ENCODE measurements at regions not wholly inside any gene's neighbourhood (a gene's known extent, or its start where the extent isn't known, plus 50 kb on each side); places are given as distances from the start of the nearest gene placed in this dataset.
"Not testable (repeated sequence)": the region's sequence is repeated elsewhere in the genome, so short reads cannot be mapped to it uniquely, and the experiment has no call there.

DNA sequence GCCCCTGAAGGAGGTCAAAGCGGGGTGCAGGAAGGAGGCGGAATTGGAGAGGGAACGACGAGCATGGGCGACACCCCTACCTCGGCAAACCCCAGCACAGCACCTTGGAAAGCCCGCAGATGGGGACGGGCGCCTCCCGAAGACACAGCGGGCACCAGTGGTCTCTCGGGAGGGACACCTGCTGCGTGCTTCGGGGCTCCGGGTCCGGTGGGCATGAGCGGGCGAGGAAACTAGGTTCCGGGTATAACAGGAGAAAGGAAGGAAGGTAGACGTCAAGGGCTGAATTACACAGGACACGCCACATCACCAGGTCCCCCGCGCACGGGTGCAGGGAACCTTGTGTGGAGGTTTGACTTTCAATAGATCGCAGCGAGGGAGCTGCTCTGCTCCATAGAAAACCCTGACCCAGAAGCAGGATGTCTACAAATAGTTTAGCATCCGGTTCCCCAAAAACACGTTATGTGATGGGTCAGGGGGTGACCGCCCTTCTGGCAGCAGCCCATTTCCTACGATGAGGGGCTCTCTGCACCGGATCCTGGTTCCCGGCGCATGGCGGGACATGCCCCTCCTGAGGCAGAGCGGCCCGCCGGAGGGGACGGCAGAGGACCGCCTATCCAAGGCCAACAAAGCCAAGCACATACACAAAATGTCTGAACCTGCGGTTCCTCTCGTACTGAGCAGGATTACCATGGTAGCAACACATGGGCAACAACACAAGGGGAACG, 196.9 kb downstream of the ALG10 start:
- Histone ChIP-seq H3K79me2 (ENCODE audit: insufficient read depth, low read length) (no peaks in the 10 kb centered on the region), H2AFZ (ENCODE audit: low read depth, low read length, severe bottlenecking) (no peak overlapping the region), H3K27ac (ENCODE audit: low read depth, low read length) (no peak overlapping the region), H3K9me2 (replicated peaks; ENCODE audit: insufficient read depth, low read length) (no peaks in the 10 kb centered on the region), H3K27me3 (ENCODE audit: low read length) (no peaks in the 10 kb centered on the region), H4K20me1 (ENCODE audit: low read depth, low read length) (no peaks in the 10 kb centered on the region), H3K9ac (ENCODE audit: low read length) (no peak overlapping the region), H3K36me3 (ENCODE audit: low read length) (no peaks in the 10 kb centered on the region), H3K4me2 (ENCODE audit: low read depth, low read length, poor library complexity, severe bottlenecking) (no peak overlapping the region), H3K4me3 (ENCODE audit: insufficient read depth, low read length, poor library complexity, severe bottlenecking) (no peak overlapping the region), H3K9me3 (ENCODE audit: insufficient read depth, low read length) (no peaks in the 10 kb centered on the region), H3F3A (ENCODE audit: insufficient read depth) (no peaks in the 10 kb centered on the region)
- TF ChIP-seq, protein P1, sequence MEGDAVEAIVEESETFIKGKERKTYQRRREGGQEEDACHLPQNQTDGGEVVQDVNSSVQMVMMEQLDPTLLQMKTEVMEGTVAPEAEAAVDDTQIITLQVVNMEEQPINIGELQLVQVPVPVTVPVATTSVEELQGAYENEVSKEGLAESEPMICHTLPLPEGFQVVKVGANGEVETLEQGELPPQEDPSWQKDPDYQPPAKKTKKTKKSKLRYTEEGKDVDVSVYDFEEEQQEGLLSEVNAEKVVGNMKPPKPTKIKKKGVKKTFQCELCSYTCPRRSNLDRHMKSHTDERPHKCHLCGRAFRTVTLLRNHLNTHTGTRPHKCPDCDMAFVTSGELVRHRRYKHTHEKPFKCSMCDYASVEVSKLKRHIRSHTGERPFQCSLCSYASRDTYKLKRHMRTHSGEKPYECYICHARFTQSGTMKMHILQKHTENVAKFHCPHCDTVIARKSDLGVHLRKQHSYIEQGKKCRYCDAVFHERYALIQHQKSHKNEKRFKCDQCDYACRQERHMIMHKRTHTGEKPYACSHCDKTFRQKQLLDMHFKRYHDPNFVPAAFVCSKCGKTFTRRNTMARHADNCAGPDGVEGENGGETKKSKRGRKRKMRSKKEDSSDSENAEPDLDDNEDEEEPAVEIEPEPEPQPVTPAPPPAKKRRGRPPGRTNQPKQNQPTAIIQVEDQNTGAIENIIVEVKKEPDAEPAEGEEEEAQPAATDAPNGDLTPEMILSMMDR (IDR thresholded peaks at IDR 0.05; ENCODE audit: insufficient read depth, low read length, poor library complexity, severe bottlenecking), result no peak
- no peak for TF ChIP-seq EZH2phosphoT487 (conservative IDR thresholded peaks at IDR 0.05; ENCODE audit: low read length)

DNA sequence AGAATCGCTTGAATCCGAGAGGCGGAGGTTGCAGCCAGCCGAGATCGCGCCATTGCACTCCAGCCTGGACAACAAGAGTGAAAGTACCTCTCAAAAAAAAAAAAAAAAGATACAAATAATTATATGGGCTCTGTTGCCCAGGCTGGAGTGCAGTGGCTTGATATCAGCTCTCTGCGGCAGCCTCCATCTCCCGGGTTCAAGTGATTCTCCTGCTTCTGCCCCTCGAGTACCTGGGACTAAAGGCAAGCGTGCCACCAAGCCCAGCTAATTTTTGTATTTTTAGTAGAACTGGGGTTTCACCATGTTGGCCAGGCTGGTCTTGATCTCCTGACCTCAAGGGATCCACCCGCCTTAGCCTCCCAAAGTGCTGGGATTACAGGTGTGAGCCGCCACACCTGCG, 197.8 kb downstream of the ALG10 start:
- H3K9me3 ChIP-seq (ENCODE audit: insufficient read depth, low read length); H3K79me2 ChIP-seq (ENCODE audit: insufficient read depth, low read length); H3K9ac ChIP-seq (ENCODE audit: low read length); H3F3A ChIP-seq (ENCODE audit: insufficient read depth); H2AFZ ChIP-seq (ENCODE audit: low read depth, low read length, severe bottlenecking); H4K20me1 ChIP-seq (ENCODE audit: low read depth, low read length); H3K4me3 ChIP-seq (ENCODE audit: insufficient read depth, low read length, poor library complexity, severe bottlenecking); H3K27ac ChIP-seq (ENCODE audit: low read depth, low read length); H3K9me2 ChIP-seq (replicated peaks; ENCODE audit: insufficient read depth, low read length); H3K27me3 ChIP-seq (ENCODE audit: low read length); H3K36me3 ChIP-seq (ENCODE audit: low read length); H3K4me2 ChIP-seq (ENCODE audit: low read depth, low read length, poor library complexity, severe bottlenecking): not testable (repeated sequence)

DNA sequence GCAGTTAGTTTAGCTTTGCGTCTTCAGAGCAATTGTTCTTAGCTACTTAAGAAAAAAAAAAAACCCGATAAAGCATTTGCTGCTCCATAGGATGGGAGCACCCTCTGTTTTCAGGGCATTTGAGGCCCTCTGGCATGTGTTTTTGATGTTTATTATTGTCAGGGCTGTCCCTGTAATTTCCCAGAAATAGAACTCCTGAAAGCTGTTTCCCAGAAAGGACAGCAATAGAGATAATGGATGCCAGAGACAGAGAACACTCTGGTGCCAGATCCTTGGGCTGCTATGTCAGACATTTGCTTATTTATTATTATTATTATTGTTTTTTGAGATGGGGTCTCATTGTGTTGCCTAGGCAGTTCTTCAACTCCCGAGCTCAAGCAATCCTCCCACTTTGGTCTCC, 201.3 kb downstream of the ALG10 start:
- H3K27ac ChIP-seq (ENCODE audit: low read depth, low read length), result no peak overlapping the region
- no peak overlapping the region for H3K4me3 ChIP-seq (ENCODE audit: insufficient read depth, low read length, poor library complexity, severe bottlenecking)
- H3K79me2 ChIP-seq (ENCODE audit: insufficient read depth, low read length), result no peaks in the 10 kb centered on the region
- no peaks in the 10 kb centered on the region for H4K20me1 ChIP-seq (ENCODE audit: low read depth, low read length)
- no peak overlapping the region for H2AFZ ChIP-seq (ENCODE audit: low read depth, low read length, severe bottlenecking)
- no peak overlapping the region for H3K9ac ChIP-seq (ENCODE audit: low read length)
- H3K4me2 ChIP-seq (ENCODE audit: low read depth, low read length, poor library complexity, severe bottlenecking), result no peak overlapping the region
- H3K9me2 ChIP-seq (replicated peaks; ENCODE audit: insufficient read depth, low read length), result no peaks in the 10 kb centered on the region
- H3K36me3 ChIP-seq (ENCODE audit: low read length), result no peaks in the 10 kb centered on the region
- no peaks in the 10 kb centered on the region for H3K9me3 ChIP-seq (ENCODE audit: insufficient read depth, low read length)
- H3F3A ChIP-seq (ENCODE audit: insufficient read depth), result no peaks in the 10 kb centered on the region
- H3K27me3 ChIP-seq (ENCODE audit: low read length), result no peaks in the 10 kb centered on the region
- no peak for TF ChIP-seq EZH2phosphoT487 (conservative IDR thresholded peaks at IDR 0.05; ENCODE audit: low read length)
- TF ChIP-seq, protein P1 (IDR thresholded peaks at IDR 0.05; ENCODE audit: insufficient read depth, low read length, poor library complexity, severe bottlenecking), result no peak

DNA sequence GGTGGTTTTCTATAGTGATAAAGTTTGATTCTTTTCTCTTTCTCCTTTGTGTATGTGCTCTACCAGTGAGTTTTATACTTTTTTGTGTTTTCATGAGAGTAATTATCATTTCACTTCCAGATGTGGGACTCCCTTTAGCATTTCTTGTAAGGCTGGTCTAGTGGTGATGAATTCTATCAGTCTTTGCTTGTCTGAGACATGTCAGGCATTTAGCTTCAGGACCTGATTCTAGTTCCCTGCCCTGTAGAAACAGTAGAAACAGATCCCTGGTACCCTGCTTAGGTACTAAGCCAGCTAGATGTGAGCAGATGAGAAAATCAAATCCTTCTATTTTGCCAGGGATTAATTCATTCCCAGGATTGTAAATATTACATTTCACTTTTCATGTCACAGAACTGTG, 203.7 kb downstream of the ALG10 start:
- not testable (repeated sequence) for H3K9ac ChIP-seq (ENCODE audit: low read length); H3K27me3 ChIP-seq (ENCODE audit: low read length); H3F3A ChIP-seq (ENCODE audit: insufficient read depth); H2AFZ ChIP-seq (ENCODE audit: low read depth, low read length, severe bottlenecking); H3K27ac ChIP-seq (ENCODE audit: low read depth, low read length); H3K4me2 ChIP-seq (ENCODE audit: low read depth, low read length, poor library complexity, severe bottlenecking); H3K4me3 ChIP-seq (ENCODE audit: insufficient read depth, low read length, poor library complexity, severe bottlenecking); H3K36me3 ChIP-seq (ENCODE audit: low read length); H3K79me2 ChIP-seq (ENCODE audit: insufficient read depth, low read length); H3K9me3 ChIP-seq (ENCODE audit: insufficient read depth, low read length); H3K9me2 ChIP-seq (replicated peaks; ENCODE audit: insufficient read depth, low read length); H4K20me1 ChIP-seq (ENCODE audit: low read depth, low read length)

DNA sequence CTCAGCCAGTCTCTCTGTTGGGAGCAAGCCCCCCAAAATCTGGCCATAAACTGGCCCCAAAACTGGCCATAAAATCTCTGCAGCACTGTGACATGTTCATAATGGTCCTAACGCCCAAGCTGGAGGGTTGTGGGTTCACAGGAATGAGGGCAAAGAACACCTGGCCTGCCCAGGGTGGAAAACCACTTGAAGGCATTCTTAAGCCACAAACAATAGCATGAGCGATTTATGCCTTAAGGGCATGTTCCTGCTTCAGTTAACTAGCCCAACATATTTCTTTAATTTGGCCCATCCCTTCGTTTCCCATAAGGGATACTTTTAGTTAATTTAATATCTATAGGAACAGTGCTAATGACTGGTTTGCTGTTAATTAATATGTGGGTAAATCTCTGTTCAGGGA, 205.8 kb downstream of the ALG10 start:
- H3K4me2 ChIP-seq (ENCODE audit: low read depth, low read length, poor library complexity, severe bottlenecking); H3K9me3 ChIP-seq (ENCODE audit: insufficient read depth, low read length); H3K27ac ChIP-seq (ENCODE audit: low read depth, low read length): not testable (repeated sequence)

DNA sequence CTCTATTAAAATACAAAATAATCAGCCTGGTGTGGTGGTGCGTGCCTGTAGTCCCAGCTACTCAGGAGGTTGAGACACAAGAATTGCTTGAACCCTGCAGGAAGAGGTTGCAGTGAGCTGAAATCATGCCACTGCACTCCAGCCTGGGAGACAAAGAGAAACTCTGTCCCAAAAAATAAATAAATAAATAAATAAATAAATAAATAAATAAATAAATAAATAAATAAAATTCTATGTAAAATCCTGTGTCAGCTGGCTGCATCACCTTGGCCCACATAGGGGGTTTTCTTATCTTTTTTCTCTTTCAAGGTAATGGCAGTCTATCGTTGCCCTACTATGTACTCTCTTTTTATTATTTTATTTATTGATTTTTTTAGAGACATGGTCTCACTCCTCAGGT, 206.7 kb downstream of the ALG10 start:
- not testable (repeated sequence) for H3K79me2 ChIP-seq (ENCODE audit: insufficient read depth, low read length); H3K9ac ChIP-seq (ENCODE audit: low read length); H3K27me3 ChIP-seq (ENCODE audit: low read length); H3K4me3 ChIP-seq (ENCODE audit: insufficient read depth, low read length, poor library complexity, severe bottlenecking); H3K27ac ChIP-seq (ENCODE audit: low read depth, low read length); H2AFZ ChIP-seq (ENCODE audit: low read depth, low read length, severe bottlenecking); H3K36me3 ChIP-seq (ENCODE audit: low read length); H3K4me2 ChIP-seq (ENCODE audit: low read depth, low read length, poor library complexity, severe bottlenecking); H3K9me3 ChIP-seq (ENCODE audit: insufficient read depth, low read length); H3F3A ChIP-seq (ENCODE audit: insufficient read depth); H3K9me2 ChIP-seq (replicated peaks; ENCODE audit: insufficient read depth, low read length); H4K20me1 ChIP-seq (ENCODE audit: low read depth, low read length)

More for the DNA sequence above, 205.8 kb downstream of the ALG10 start:
- H3K4me3 ChIP-seq (ENCODE audit: insufficient read depth, low read length, poor library complexity, severe bottlenecking); H3F3A ChIP-seq (ENCODE audit: insufficient read depth); H3K36me3 ChIP-seq (ENCODE audit: low read length); H3K79me2 ChIP-seq (ENCODE audit: insufficient read depth, low read length); H2AFZ ChIP-seq (ENCODE audit: low read depth, low read length, severe bottlenecking); H3K27me3 ChIP-seq (ENCODE audit: low read length); H4K20me1 ChIP-seq (ENCODE audit: low read depth, low read length); H3K9ac ChIP-seq (ENCODE audit: low read length); H3K9me2 ChIP-seq (replicated peaks; ENCODE audit: insufficient read depth, low read length): not testable (repeated sequence)
